ENCODE measurements at regions not wholly inside any gene's neighbourhood (a gene's known extent, or its start where the extent isn't known, plus 50 kb on each side); places are given as distances from the start of the nearest gene placed in this dataset.

DNA sequence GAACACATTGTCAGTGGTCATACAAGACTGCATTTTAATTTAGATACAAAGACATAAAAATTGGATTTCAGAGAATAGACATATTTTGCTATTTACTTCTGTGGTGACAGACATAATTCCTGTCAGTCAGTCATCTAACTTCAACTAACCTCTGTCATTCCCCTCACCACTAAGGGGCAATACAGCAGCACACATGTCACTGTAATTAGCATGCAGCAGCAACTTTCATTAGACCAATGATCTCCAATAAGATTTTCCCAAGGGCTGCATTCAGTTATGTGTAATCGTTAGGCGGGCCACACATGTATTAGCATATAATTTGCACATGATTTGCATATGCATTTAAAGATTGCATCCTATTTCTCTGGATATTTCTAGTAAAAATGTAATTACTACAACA is 624.5 kb downstream of the NR4A2 start:
- no peak for TF ChIP-seq CTCF (IDR thresholded peaks at IDR 0.05)
- no peak for TF ChIP-seq EZH2 (IDR thresholded peaks at IDR 0.05; ENCODE audit: borderline replicate concordance, insufficient read depth, low read depth, low read length, poor library complexity, severe bottlenecking)

All from B cell (primary cell).